ENCODE measurements at regions not wholly inside any gene's neighbourhood (a gene's known extent, or its start where the extent isn't known, plus 50 kb on each side); places are given as distances from the start of the nearest gene placed in this dataset.

DNA sequence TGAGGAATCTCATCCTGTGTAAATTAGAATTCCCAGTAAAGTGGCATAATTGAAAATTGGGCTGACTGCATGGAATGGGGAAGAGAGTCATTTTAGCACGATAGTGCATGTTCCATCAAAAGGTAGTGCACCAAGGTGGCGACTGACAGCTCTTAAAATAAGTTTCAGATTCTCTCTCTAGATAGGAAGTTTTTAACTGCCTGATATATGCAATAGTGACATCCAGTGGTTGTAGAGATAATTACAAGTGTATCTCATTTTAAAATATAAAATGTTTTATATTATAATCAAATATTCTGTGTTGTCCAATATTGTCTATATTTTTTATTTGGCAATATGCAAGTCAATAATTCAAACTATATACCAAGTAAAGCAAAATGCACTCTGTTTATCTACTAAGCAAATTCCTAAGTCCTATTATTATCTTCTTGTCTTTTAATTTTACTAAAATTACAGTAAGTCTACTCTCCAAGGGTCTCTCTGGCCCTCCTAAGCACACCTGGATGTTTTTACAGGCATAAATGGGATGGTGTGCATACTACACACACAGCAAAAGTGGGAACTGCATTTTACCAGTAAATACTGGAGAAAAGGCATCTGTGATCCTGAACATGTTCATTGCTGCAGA is 397.7 kb upstream of the HNRNPA3 start:
- TF ChIP-seq GATA2 (IDR thresholded peaks at IDR 0.05; ENCODE audit: low read depth, low read length) = peak; percentile 52
- TF ChIP-seq GATA3 (IDR thresholded peaks at IDR 0.05; ENCODE audit: low read depth, low read length) = peak; percentile 76; the same call in 1 of the 2 replicates

Measured in SH-SY5Y (cell line).